Thymus (tissue), 11 donors: ENCODE measurements at regions not wholly inside any gene's neighbourhood (a gene's known extent, or its start where the extent isn't known, plus 50 kb on each side); places are given as distances from the start of the nearest gene placed in this dataset.

Source experiments
- DNase-seq, 9 donors: peaks; one replicate each; pipeline ENCODE4 v3.0.0-alpha.2; 2013; ENCODE audit warnings: low spot score in 9 of 9, low read depth in 6 of 9, missing footprints in 1 of 9
- H3K27ac ChIP-seq, 2 donors: one replicate each; pipeline ENCODE4 v1.5.1; 2013; ENCODE audit warnings: control low read depth in 1 of 2, low read depth in 1 of 2, low read length in 1 of 2, mild to moderate bottlenecking in 1 of 2, moderate library complexity in 1 of 2
- H3K27me3 ChIP-seq, 2 donors: one replicate each; pipeline ENCODE4 v1.5.1; 2013; ENCODE audit warnings: low read length in 1 of 2; ENCODE audit not compliant: control insufficient read depth in 2 of 2, insufficient read depth in 1 of 2
- H3K36me3 ChIP-seq, 2 donors: one replicate each; pipeline ENCODE4 v1.5.1; 2013; ENCODE audit warnings: low read length in 1 of 2, mild to moderate bottlenecking in 1 of 2, moderate library complexity in 1 of 2; ENCODE audit not compliant: control insufficient read depth in 2 of 2, insufficient read depth in 2 of 2
- H3K4me1 ChIP-seq, 2 donors: one replicate each; pipeline ENCODE4 v1.5.1; 2013; ENCODE audit warnings: low read length in 2 of 2; ENCODE audit not compliant: control insufficient read depth in 2 of 2, insufficient read depth in 2 of 2
- H3K4me3 ChIP-seq, 2 donors: one replicate each; pipeline ENCODE4 v1.5.1; 2013; ENCODE audit warnings: low read length in 2 of 2, control low read depth in 1 of 2, mild to moderate bottlenecking in 1 of 2
- H3K9me3 ChIP-seq, 2 donors: one replicate each; pipeline ENCODE4 v1.5.1; 2013; ENCODE audit warnings: low read length in 1 of 2, mild to moderate bottlenecking in 1 of 2; ENCODE audit not compliant: control insufficient read depth in 2 of 2, insufficient read depth in 1 of 2
- WGBS: extraction: QIAGEN DNeasy Blood & Tissue Kit; methylation state at CpG from one replicate; pipeline ENCODE4 v1.1.7; 2013; 5-methylcytosine and 5-hydroxymethylcytosine counted together
- donor health status: healthy.

DNA sequence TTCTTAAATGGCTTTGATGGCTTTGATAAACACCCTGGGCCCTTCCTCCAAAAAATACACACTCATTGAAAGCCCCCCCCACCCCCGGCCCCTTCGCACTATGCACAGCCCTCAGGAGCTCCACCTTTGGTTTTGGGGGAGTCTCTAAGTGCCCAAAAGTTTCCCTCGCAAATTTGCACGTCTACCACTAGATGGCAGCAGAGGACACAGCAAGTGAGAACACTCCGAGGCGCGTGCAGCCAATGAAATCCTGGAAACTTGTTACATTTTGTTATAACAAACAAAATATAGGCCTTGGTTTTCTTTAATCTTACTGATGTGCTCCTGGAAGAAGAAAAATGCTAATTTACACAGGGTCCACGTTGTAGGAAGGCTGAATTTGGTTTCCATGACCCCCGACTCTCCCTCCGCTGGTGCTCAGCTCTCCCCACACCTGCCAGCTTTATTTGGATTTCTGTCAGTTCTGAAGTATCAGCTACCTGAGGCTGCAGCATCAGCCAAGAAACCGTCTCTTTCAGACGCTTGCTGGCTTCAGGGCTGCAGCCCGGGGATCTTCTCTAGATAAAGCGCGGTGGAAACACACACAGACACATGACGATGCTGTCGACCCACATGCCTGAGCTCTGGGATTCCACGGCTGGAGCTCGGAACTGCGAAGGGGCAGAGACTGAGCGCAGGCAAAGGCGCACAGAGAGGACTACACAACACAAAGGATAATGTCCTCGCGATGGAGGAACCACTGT lies 148.3 kb upstream of the RPS6KA2 start:
- no peaks in the 10 kb centered on the region for H3K9me3 ChIP-seq
- peak; percentile 52 to 90 (median 80) for DNase-seq
- H3K27ac ChIP-seq, result no peak overlapping the region
- H3K27me3 ChIP-seq, result peaks cover 3 to 4% of the 10 kb centered on the region in 2 donors
- no peaks in the 10 kb centered on the region for H3K36me3 ChIP-seq
- no peak overlapping the region for H3K4me3 ChIP-seq
- WGBS, result 59% methylated on average over 24 of the region's 24 CpGs
- peaks cover 0 to 11% of the 10 kb centered on the region in 2 donors for H3K4me1 ChIP-seq

DNA sequence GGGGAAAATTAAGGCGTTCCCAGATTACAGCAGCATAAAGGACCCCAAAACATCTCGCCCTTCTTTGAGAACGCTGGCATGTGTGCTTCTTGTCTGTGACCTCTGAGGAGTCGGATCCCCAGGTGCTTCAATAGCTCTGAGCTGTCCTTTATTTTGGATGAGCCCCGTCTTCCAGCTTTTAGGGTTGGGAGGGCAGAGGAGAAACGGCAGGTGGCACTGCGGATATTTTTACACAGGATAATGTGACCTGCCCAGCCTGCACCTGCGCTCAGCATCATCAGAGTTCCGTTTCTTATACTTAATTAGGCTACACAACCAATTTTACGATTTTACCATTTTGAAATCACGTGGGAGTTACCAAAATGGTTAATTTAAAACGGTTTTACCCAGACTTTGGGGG lies 147.7 kb upstream of the RPS6KA2 start:
- Histone ChIP-seq H3K27me3 (peaks cover 3 to 6% of the 10 kb centered on the region in 2 donors), H3K4me3 (no peak overlapping the region), H3K4me1 (peaks cover 0 to 11% of the 10 kb centered on the region in 2 donors), H3K27ac (no peak overlapping the region), H3K9me3 (no peaks in the 10 kb centered on the region), H3K36me3 (no peaks in the 10 kb centered on the region)
- 83% methylated on average over 12 of the region's 12 CpGs for WGBS
- DNase-seq, result no peak

DNA sequence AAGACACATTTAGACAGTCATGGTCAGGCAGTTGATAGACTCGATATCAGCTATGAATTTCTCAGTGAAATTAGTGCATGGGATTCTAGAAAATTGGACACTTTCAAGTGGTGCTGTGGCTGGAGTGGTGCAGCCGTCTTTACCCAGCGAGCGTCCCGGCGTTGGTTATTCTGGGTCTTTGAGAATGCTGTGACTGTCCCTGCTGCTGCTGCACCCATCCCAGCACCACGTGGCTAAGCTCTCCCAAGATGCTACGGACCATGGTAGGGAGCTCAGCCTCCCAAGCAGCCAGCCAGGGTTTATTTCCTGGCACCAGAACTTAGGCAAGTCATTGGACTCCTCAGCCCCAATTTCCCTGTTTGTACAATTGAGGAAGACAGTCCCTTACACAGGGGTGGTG lies 147.2 kb upstream of the RPS6KA2 start:
- Histone ChIP-seq H3K9me3 (no peaks in the 10 kb centered on the region), H3K4me3 (no peak overlapping the region), H3K4me1 (peaks cover 0 to 11% of the 10 kb centered on the region in 2 donors), H3K36me3 (no peaks in the 10 kb centered on the region), H3K27ac (no peak overlapping the region), H3K27me3 (peaks cover 3 to 6% of the 10 kb centered on the region in 2 donors)
- no peak for DNase-seq
- WGBS, result 84% methylated on average over 8 of the region's 8 CpGs

DNA sequence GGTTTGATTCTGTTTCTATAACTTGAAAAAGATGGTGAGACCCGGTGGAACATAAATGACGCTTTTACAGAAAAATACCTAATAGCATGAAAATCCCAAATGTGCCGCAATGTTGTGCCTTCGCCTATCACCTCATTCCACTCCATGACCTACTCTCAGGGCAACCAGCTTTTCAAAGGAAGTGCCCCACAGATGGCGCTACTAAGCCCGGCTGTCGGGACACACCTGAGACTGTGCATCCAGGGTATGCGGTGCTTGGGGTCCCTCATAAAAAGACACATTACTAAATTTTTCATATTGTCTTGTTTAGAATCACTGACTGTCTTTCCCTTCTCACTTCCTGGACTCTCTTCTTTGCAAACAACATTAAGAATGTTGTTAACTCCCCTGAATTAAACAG lies 145.5 kb upstream of the RPS6KA2 start:
- no peaks in the 10 kb centered on the region for H3K9me3 ChIP-seq
- H3K4me3 ChIP-seq, result no peak overlapping the region
- no peak for DNase-seq
- WGBS, result 89% methylated on average over 8 of the region's 8 CpGs
- H3K27ac ChIP-seq, result no peak overlapping the region
- H3K4me1 ChIP-seq, result peaks cover 0 to 11% of the 10 kb centered on the region in 2 donors
- H3K27me3 ChIP-seq, result peaks cover 3 to 6% of the 10 kb centered on the region in 2 donors
- H3K36me3 ChIP-seq, result no peaks in the 10 kb centered on the region

DNA sequence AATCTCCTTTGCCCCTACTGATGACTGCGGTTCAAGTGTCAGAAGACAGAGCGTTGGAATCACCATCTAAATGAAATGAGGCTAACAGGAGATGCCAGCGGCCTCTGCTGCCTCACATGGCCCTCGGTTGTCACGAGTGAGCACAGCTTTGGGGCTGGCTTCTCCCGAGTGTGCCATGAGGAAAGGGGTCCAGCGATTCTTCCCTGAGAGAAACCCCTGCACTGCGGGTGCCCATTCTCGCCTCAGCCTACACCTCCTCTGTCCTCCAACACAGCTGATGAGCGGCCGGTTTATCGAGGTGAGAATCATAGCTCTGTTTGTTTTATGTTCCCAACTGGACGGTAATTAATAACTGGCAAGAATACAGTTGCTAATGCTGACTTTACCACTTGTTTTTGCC lies 144.7 kb upstream of the RPS6KA2 start:
- 98% methylated on average over 13 of the region's 13 CpGs for WGBS
- Histone ChIP-seq H3K27me3 (peaks cover 3 to 4% of the 10 kb centered on the region in 2 donors), H3K4me1 (peaks cover 0 to 11% of the 10 kb centered on the region in 2 donors), H3K9me3 (no peaks in the 10 kb centered on the region), H3K4me3 (no peak overlapping the region), H3K36me3 (no peaks in the 10 kb centered on the region), H3K27ac (no peak overlapping the region)
- DNase-seq, result no peak

DNA sequence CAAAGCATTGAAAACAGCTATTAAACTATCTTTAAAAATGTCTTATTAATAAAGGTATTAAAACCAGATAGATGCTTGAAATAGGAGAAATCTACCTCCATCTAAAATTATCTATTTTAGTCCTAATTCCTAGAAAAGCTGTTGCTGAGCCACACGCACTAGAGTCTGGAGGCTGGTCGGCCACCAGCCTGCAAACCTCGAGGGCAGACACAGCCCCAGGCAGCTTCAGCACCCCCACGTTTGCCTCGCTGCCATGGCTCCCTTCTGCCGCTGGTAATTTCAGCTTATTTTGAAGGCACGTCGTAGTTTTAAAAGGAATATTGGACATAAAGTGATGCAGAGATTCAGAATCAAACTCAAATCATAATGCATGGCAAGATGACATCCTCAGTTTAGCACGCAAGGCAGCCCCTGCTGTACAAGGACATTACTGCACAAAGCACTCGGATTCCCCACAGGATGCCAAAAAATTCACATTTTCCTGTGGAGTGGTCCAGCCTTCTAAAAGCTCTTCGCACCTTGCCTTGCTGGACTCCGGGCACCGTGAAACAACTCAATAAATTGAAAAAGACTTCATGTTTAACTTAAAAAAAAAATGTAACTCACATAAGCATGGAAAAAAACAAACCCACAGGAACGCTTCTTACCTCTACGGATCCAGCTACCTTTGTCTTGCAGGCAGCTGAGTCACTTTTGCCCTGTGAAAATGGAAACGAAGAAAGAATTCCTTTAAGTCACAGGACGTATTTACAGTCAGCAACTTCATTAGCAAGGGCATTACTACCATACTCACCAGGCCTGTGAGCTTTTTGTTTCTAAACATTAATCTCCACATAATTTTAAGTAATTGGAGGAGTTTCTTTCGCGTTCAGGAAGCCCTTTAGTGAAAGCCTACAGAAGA lies 143.4 kb upstream of the RPS6KA2 start:
- H3K27ac ChIP-seq, result no peak overlapping the region
- WGBS, result 86% methylated on average over 19 of the region's 19 CpGs

DNA sequence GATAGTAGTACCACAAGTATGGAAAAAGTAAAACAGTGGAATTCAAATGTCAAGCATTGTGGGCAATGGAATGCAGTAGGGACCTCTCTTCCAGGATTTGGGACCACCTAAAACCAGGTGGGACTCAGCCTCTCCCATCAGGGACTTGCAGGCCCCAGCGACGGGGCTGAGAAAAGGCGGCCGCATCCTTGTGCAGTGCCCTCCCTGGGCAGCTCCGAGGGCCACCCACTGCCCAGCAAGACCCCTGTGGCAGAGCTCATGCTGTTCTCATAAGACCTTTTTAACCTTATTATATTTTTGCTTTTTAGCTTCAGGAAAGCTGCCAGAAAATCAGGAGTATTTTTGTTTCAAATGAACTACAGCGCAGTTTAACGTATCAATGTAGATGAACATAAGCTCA lies 142.6 kb upstream of the RPS6KA2 start:
- H3K4me1 ChIP-seq, result peaks cover 0 to 7% of the 10 kb centered on the region in 2 donors
- no peak for DNase-seq
- H3K36me3 ChIP-seq, result no peaks in the 10 kb centered on the region
- no peak overlapping the region for H3K4me3 ChIP-seq
- peaks cover 3 to 4% of the 10 kb centered on the region in 2 donors for H3K27me3 ChIP-seq
- WGBS, result 90% methylated on average over 7 of the region's 7 CpGs
- peaks cover 0 to 3% of the 10 kb centered on the region in 2 donors for H3K9me3 ChIP-seq
- no peak overlapping the region for H3K27ac ChIP-seq

More for the DNA sequence above, 143.4 kb upstream of the RPS6KA2 start:
- no peaks in the 10 kb centered on the region for H3K36me3 ChIP-seq
- no peaks in the 10 kb centered on the region for H3K9me3 ChIP-seq
- DNase-seq, result no peak
- peaks cover 0 to 7% of the 10 kb centered on the region in 2 donors for H3K4me1 ChIP-seq
- no peak overlapping the region for H3K4me3 ChIP-seq
- H3K27me3 ChIP-seq, result peaks cover 3 to 4% of the 10 kb centered on the region in 2 donors

DNA sequence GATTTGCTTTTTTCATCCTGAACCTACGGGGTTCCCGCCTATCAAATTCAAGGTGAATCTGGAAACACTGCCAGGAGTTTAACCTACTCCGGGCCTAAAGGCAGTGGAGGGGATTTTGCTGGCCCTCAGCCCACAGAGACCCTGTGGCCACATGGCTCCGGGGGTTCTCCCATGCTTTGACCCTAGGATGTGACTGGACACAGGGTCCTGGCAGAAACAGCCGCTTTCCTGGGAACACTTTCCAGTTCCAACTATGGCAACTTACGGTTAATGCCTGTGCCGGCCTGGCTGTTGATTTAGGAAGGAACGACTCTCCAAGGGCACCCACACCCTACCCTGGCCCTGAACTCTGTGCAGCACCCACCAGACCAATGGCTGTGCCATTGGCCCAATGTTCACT lies 141.7 kb upstream of the RPS6KA2 start:
- Histone ChIP-seq H3K4me3 (no peak overlapping the region), H3K27ac (no peak overlapping the region), H3K4me1 (peaks cover 0 to 7% of the 10 kb centered on the region in 2 donors), H3K36me3 (no peaks in the 10 kb centered on the region), H3K27me3 (peaks cover 2% of the 10 kb centered on the region in 2 donors), H3K9me3 (peaks cover 0 to 3% of the 10 kb centered on the region in 2 donors)
- WGBS, result 96% methylated on average over 8 of the region's 8 CpGs
- no peak for DNase-seq

DNA sequence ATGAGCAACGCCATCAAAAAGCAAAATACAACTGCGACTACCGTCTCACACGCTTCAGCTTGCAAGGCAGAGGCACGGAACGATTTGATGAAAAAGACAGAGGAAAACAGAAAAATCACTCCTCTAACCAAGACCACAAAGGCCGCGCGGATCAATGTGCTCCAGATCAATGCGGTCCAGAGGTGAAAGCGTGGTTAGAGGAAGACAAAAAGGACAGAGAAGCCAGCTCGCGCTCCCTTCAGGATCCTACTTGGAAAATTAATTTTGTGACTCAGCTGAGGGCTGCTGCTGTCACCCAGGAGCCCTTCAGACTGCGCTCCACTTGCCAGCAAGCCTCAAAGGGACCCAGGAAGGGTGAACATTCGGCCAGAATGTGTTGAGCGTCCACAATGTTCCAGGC lies 140.2 kb upstream of the RPS6KA2 start:
- no peak for DNase-seq
- no peak overlapping the region for H3K4me3 ChIP-seq
- no peaks in the 10 kb centered on the region for H3K36me3 ChIP-seq
- no peak overlapping the region for H3K27ac ChIP-seq
- 91% methylated on average over 16 of the region's 16 CpGs for WGBS
- H3K27me3 ChIP-seq, result peaks cover 0 to 2% of the 10 kb centered on the region in 2 donors
- H3K4me1 ChIP-seq, result peaks cover 0 to 13% of the 10 kb centered on the region in 2 donors
- peaks cover 0 to 3% of the 10 kb centered on the region in 2 donors for H3K9me3 ChIP-seq
